Keratinocyte (primary cell): ENCODE measurements at regions not wholly inside any gene's neighbourhood (a gene's known extent, or its start where the extent isn't known, plus 50 kb on each side); places are given as distances from the start of the nearest gene placed in this dataset.

Source experiments
- DNase-seq: peaks from one replicate; pipeline ENCODE4 v3.0.0-alpha.2; 2011; ENCODE audit warnings: low read depth, missing footprints, low spot score
- FAIRE-seq: peaks from 2 replicates; lab custom pipeline; 2011; peaks lifted over from hg19 to GRCh38; lab: Jason Lieb, UNC
- H2AFZ ChIP-seq: 2 replicates; pipeline ENCODE4 v1.6.0; 2012; ENCODE audit warnings: low read length, control low read depth, inconsistent platforms; ENCODE audit not compliant: control insufficient read depth
- H3K27ac ChIP-seq: 2 replicates; pipeline ENCODE4 v1.5.1; 2011; ENCODE audit warnings: low read length; ENCODE audit not compliant: control insufficient read depth, insufficient read depth
- H3K27me3 ChIP-seq: 3 replicates; pipeline ENCODE4 v1.6.0; 2011; ENCODE audit warnings: low read length; ENCODE audit not compliant: control insufficient read depth, insufficient read depth; ENCODE audit errors: extremely low read depth
- H3K36me3 ChIP-seq, 2 experiments: 2 replicates in 1 of 2; 3 replicates in 1 of 2; pipeline ENCODE4 v1.5.1; 2011; ENCODE audit warnings: low read length in 2 of 2, mild to moderate bottlenecking in 1 of 2; ENCODE audit not compliant: control insufficient read depth in 2 of 2, insufficient read depth in 2 of 2; ENCODE audit errors: extremely low read depth in 1 of 2
- H3K4me1 ChIP-seq: 3 replicates; pipeline ENCODE4 v1.5.1; 2011; ENCODE audit warnings: low read length; ENCODE audit not compliant: control insufficient read depth, insufficient read depth; ENCODE audit errors: extremely low read depth
- H3K4me2 ChIP-seq: 3 replicates; pipeline ENCODE4 v1.6.0; 2011; ENCODE audit warnings: low read depth, low read length; ENCODE audit not compliant: control insufficient read depth, insufficient read depth; ENCODE audit errors: extremely low read depth
- H3K4me3 ChIP-seq, 3 experiments: fragments of 200-600 bp in 1 of 3; sonication (generic) in 1 of 3; 2 replicates in 2 of 3; 3 replicates in 1 of 3; pipeline ENCODE4 v1.5.1; 2011 to 2016; ENCODE audit warnings: low read length in 3 of 3, mild to moderate bottlenecking in 3 of 3, control low read depth in 2 of 3, inconsistent platforms in 1 of 3, low read depth in 1 of 3, mixed read lengths in 1 of 3, mixed run types in 1 of 3, moderate library complexity in 1 of 3; ENCODE audit not compliant: control insufficient read depth in 2 of 3, insufficient read depth in 2 of 3; ENCODE audit errors: extremely low read depth in 1 of 3
- H3K79me2 ChIP-seq: 2 replicates; pipeline ENCODE4 v1.6.0; 2012; ENCODE audit warnings: low read length; ENCODE audit not compliant: control insufficient read depth, insufficient read depth
- H3K9ac ChIP-seq: 3 replicates; pipeline ENCODE4 v1.6.0; 2011; ENCODE audit warnings: low read length; ENCODE audit not compliant: control insufficient read depth, insufficient read depth; ENCODE audit errors: extremely low read depth
- H3K9me1 ChIP-seq: 3 replicates; pipeline ENCODE4 v1.6.0; 2011; ENCODE audit warnings: low read length; ENCODE audit not compliant: control insufficient read depth, insufficient read depth; ENCODE audit errors: extremely low read depth
- H3K9me3 ChIP-seq: 2 replicates; pipeline ENCODE4 v1.5.1; 2012; ENCODE audit warnings: low read depth, low read length; ENCODE audit not compliant: control insufficient read depth
- H4K20me1 ChIP-seq: 3 replicates; pipeline ENCODE4 v1.6.0; 2011; ENCODE audit warnings: low read length; ENCODE audit not compliant: control insufficient read depth, insufficient read depth; ENCODE audit errors: extremely low read depth
- EZH2 ChIP-seq: IDR thresholded peaks from one replicate; pipeline ENCODE4 v1.6.1; 2012; ENCODE audit warnings: inconsistent platforms, mild to moderate bottlenecking, low read length, moderate library complexity
- dilution Hi-C: fragments of 300-500 bp; cut with MboI; formaldehyde crosslinking; loops from one replicate; pipeline ENCODE4 v1.7.0; 2020; ENCODE audit warnings: low sequenced_read_pairs; ENCODE audit not compliant: extremely low pct_ligation_motif_present
- TF ChIP-seq, protein P1 (sequence below), 3 experiments: IDR thresholded peaks in 1 of 3; conservative IDR thresholded peaks in 1 of 3; optimal IDR thresholded peaks in 1 of 3; 2 replicates in 2 of 3; 3 replicates in 1 of 3; pipeline versions ENCODE3 to v1.5.1; 2011; ENCODE audit warnings: low read length in 3 of 3, mild to moderate bottlenecking in 3 of 3, moderate library complexity in 2 of 3, control low read depth in 1 of 3, inconsistent platforms in 1 of 3; ENCODE audit not compliant: insufficient read depth in 2 of 3; ENCODE audit errors: extremely low read depth in 1 of 3

DNA sequence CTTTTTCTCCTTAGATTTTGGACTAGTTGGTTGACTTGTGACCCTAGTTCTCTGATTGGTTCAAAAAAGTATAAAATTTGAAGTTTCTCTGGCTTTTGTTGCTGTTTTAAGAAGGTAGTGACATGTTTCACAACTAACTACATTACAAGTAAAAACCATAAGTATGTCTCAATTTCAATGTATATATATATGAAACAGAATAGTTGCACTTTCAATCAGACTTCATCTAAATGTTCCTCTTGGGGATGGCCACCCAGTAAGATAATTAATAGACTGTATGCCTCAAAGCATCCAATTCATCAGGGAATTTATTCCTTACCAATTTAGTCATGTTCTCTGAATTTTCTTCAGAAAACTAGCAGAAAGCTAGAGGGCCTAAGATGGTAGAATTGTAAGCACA is 259.7 kb downstream of the RPRM start:
- H4K20me1 ChIP-seq: no peaks in the 10 kb centered on the region
- TF ChIP-seq, protein P1, sequence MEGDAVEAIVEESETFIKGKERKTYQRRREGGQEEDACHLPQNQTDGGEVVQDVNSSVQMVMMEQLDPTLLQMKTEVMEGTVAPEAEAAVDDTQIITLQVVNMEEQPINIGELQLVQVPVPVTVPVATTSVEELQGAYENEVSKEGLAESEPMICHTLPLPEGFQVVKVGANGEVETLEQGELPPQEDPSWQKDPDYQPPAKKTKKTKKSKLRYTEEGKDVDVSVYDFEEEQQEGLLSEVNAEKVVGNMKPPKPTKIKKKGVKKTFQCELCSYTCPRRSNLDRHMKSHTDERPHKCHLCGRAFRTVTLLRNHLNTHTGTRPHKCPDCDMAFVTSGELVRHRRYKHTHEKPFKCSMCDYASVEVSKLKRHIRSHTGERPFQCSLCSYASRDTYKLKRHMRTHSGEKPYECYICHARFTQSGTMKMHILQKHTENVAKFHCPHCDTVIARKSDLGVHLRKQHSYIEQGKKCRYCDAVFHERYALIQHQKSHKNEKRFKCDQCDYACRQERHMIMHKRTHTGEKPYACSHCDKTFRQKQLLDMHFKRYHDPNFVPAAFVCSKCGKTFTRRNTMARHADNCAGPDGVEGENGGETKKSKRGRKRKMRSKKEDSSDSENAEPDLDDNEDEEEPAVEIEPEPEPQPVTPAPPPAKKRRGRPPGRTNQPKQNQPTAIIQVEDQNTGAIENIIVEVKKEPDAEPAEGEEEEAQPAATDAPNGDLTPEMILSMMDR (optimal IDR thresholded peaks at IDR 0.05 in 1 of 3, IDR thresholded peaks at IDR 0.05 in 1 of 3, conservative IDR thresholded peaks at IDR 0.05 in 1 of 3; ENCODE audit: extremely low read depth in 1 of 3, insufficient read depth in 2 of 3, low read length in 3 of 3): no peak
- TF ChIP-seq EZH2: no peak
- H2AFZ ChIP-seq: no peak overlapping the region
- dilution Hi-C loops: no loop called here
- no peaks in the 10 kb centered on the region for H3K4me1 ChIP-seq
- H3K79me2 ChIP-seq: no peaks in the 10 kb centered on the region
- no peaks in the 10 kb centered on the region for H3K9me1 ChIP-seq
- no peaks in the 10 kb centered on the region for H3K36me3 ChIP-seq
- H3K9me3 ChIP-seq: no peaks in the 10 kb centered on the region
- DNase-seq: no peak
- no peak overlapping the region for H3K4me3 ChIP-seq
- no peaks in the 10 kb centered on the region for H3K27me3 ChIP-seq
- no peak overlapping the region for H3K27ac ChIP-seq
- H3K4me2 ChIP-seq: no peak overlapping the region
- FAIRE-seq: no peak
- no peak overlapping the region for H3K9ac ChIP-seq

DNA sequence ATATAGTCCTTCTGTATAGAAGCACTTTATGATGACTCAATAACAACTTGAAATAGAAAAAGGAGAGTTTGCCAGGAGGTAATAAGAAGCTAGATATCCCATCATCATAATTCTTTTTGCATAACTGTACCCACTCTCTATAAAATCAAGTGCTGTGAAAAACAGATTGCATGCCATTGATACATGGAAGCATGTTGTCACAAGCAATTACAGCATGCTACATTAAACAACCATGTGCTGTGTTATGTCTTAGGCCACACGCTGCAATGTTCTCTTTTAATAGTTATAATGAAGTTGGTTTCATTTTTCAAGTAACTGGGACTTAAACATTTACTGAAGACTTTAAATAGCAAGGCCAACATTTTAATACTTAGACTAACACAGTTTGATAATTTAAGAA is 264.2 kb downstream of the RPRM start:
- H4K20me1 ChIP-seq: no peaks in the 10 kb centered on the region
- no peaks in the 10 kb centered on the region for H3K27me3 ChIP-seq
- H3K27ac ChIP-seq: no peak overlapping the region
- H3K79me2 ChIP-seq: no peaks in the 10 kb centered on the region
- no peak overlapping the region for H3K9ac ChIP-seq
- no peak overlapping the region for H3K4me3 ChIP-seq
- no peaks in the 10 kb centered on the region for H3K9me1 ChIP-seq
- DNase-seq: no peak
- no peaks in the 10 kb centered on the region for H3K4me1 ChIP-seq
- no peak for FAIRE-seq
- no peak overlapping the region for H3K4me2 ChIP-seq
- no peaks in the 10 kb centered on the region for H3K36me3 ChIP-seq
- dilution Hi-C loops: no loop called here
- no peaks in the 10 kb centered on the region for H3K9me3 ChIP-seq
- H2AFZ ChIP-seq: no peak overlapping the region
- TF ChIP-seq EZH2: no peak
- TF ChIP-seq, protein P1 (optimal IDR thresholded peaks at IDR 0.05 in 1 of 3, IDR thresholded peaks at IDR 0.05 in 1 of 3, conservative IDR thresholded peaks at IDR 0.05 in 1 of 3; ENCODE audit: extremely low read depth in 1 of 3, insufficient read depth in 2 of 3, low read length in 3 of 3): no peak
